GM12878 (cell line): ENCODE measurements at regions not wholly inside any gene's neighbourhood (a gene's known extent, or its start where the extent isn't known, plus 50 kb on each side); places are given as distances from the start of the nearest gene placed in this dataset.

Experiments used
- ATAC-seq: fragments of 200-7000 bp; cut with Tn5 transposase; 3 replicates; pipeline ENCODE4 v1.9.1; 2020; ENCODE audit warnings: mild to moderate bottlenecking, moderate library complexity
- BruUV-seq: library from RNA; stranded (reverse); fragments of 400-500 nt; replicated peaks from 2 replicates; lab custom pipeline; 2021; lab: Mats Ljungman, UMichigan
- CTCF ChIA-PET: fragments of 300-600 bp; sonication (Branson Sonifier 250); formaldehyde crosslinking; extraction: SDS; loops from one replicate; lab custom pipeline; 2021; ENCODE audit warnings: inconsistent platforms; lab: Yijun Ruan, JAX
- POLR2A ChIA-PET: fragments of 350-600 bp; formaldehyde crosslinking; extraction: SDS; loops from one replicate; lab custom pipeline; 2021; ENCODE audit warnings: inconsistent platforms; lab: Charles Lee
- RAD21 ChIA-PET: fragments of 300-600 bp; sonication (Branson Sonifier 250); formaldehyde crosslinking; loops from one replicate; lab custom pipeline; 2023; ENCODE audit warnings: antibody characterized with exemption; ENCODE audit not compliant: unreplicated experiment; lab: Charles Lee
- SMC1A ChIA-PET: fragments of 300-600 bp; sonication (Branson Sonifier 250); formaldehyde crosslinking; loops from one replicate; lab custom pipeline; 2023; ENCODE audit not compliant: unreplicated experiment, uncharacterized antibody; lab: Charles Lee
- DNase-seq: peaks from one replicate; pipeline ENCODE4 v3.0.0-alpha.2; 2011; ENCODE audit warnings: low read depth, low spot score
- FAIRE-seq: peaks from 3 replicates; lab custom pipeline; 2011; peaks lifted over from hg19 to GRCh38; lab: Jason Lieb, UNC
- H2AFZ ChIP-seq: 2 replicates; pipeline ENCODE4 v1.6.0; 2011; ENCODE audit warnings: low read depth, low read length, control low read depth; ENCODE audit not compliant: control insufficient read depth
- H3K27ac ChIP-seq: 2 replicates; pipeline ENCODE4 v1.5.1; 2011; ENCODE audit warnings: control low read depth; ENCODE audit not compliant: control insufficient read depth, insufficient read depth
- H3K27me3 ChIP-seq, 2 experiments: replicated peaks in 1 of 2; 2 replicates each; pipeline versions ENCODE4 v1.6.0 to v1.6.1; 2011; ENCODE audit warnings: low read length in 1 of 2; ENCODE audit not compliant: control insufficient read depth in 2 of 2, insufficient read depth in 2 of 2
- H3K36me3 ChIP-seq, 2 experiments: 2 replicates each; pipeline ENCODE4 v1.5.1; 2011; ENCODE audit warnings: low read length in 1 of 2; ENCODE audit not compliant: control insufficient read depth in 2 of 2, insufficient read depth in 2 of 2
- H3K4me1 ChIP-seq: 2 replicates; pipeline ENCODE4 v1.6.1; 2011; ENCODE audit warnings: mild to moderate bottlenecking, low read length, moderate library complexity, mixed read lengths; ENCODE audit not compliant: control insufficient read depth, insufficient read depth
- H3K4me2 ChIP-seq: 2 replicates; pipeline ENCODE4 v1.6.0; 2011; ENCODE audit warnings: control low read depth; ENCODE audit not compliant: control insufficient read depth, insufficient read depth
- H3K4me3 ChIP-seq: fragments of 200-600 bp; sonication (generic); 2 replicates; pipeline ENCODE4 v1.5.1; 2016
- H3K79me2 ChIP-seq: 2 replicates; pipeline ENCODE4 v1.6.0; 2011; ENCODE audit warnings: low read length; ENCODE audit not compliant: control insufficient read depth, insufficient read depth
- H3K9ac ChIP-seq: 2 replicates; pipeline ENCODE4 v1.8.0; 2011; ENCODE audit warnings: low read length, control low read depth, mixed read lengths; ENCODE audit not compliant: control insufficient read depth, insufficient read depth
- H3K9me3 ChIP-seq: replicated peaks from 3 replicates; pipeline ENCODE4 v1.5.1; 2011; ENCODE audit warnings: mild to moderate bottlenecking, low read length; ENCODE audit not compliant: control insufficient read depth, insufficient read depth
- H4K20me1 ChIP-seq: 2 replicates; pipeline ENCODE4 v1.6.0; 2011; ENCODE audit not compliant: control insufficient read depth, insufficient read depth
- BCLAF1 ChIP-seq: fragments of 450-650 bp; IDR thresholded peaks from 2 replicates; pipeline ENCODE4 v1.6.1; 2017; ENCODE audit warnings: antibody characterized with exemption, mild to moderate bottlenecking, moderate library complexity
- IRF4 ChIP-seq: IDR thresholded peaks from 2 replicates; pipeline ENCODE4 v1.6.1; 2011; ENCODE audit warnings: low read depth, low read length
- KAT2A ChIP-seq: conservative IDR thresholded peaks from 2 replicates; pipeline ENCODE4 v1.6.1; 2011; ENCODE audit warnings: low read depth, low read length; ENCODE audit not compliant: control insufficient read depth
- SREBF1 ChIP-seq: IDR thresholded peaks from 2 replicates; pipeline ENCODE4 v1.6.1; 2012; ENCODE audit warnings: mild to moderate bottlenecking, low read length
- ZBTB40 ChIP-seq: fragments of 450-650 bp; IDR thresholded peaks from 2 replicates; pipeline ENCODE4 v1.6.1; 2016; ENCODE audit warnings: mild to moderate bottlenecking, moderate library complexity, borderline replicate concordance
- WGBS: methylation state at CpG from one replicate; pipeline ENCODE4 v1.1.6; 2016; ENCODE audit warnings: low lambda C conversion rate; ENCODE audit not compliant: insufficient replicate concordance, insufficient coverage; ENCODE audit errors: missing lambda C conversion rate; 5-methylcytosine and 5-hydroxymethylcytosine counted together
- in situ Hi-C: fragments of 300-500 bp; cut with MboI; formaldehyde crosslinking; loops from 9 replicates; pipeline ENCODE4 v1.14.3; 2018; ENCODE audit warnings: mixed read lengths
- intact Hi-C: fragments of 100-400 bp; cut with micrococcal nuclease; formaldehyde crosslinking; loops from one replicate; pipeline ENCODE4 v1.14.2; 2022; ENCODE audit not compliant: unreplicated experiment
- TF ChIP-seq, protein P1 (sequence below): fragments of 450-650 bp; formaldehyde crosslinking; IDR thresholded peaks from 2 replicates; pipeline ENCODE4 v1.4.0; 2020; ENCODE audit warnings: mild to moderate bottlenecking, moderate library complexity
- TF ChIP-seq, protein P2 (sequence below): fragments of 450-650 bp; IDR thresholded peaks from 2 replicates; pipeline ENCODE4 v1.6.1; 2017; ENCODE audit warnings: mild to moderate bottlenecking, low read depth, inconsistent platforms; ENCODE audit not compliant: poor library complexity, severe bottlenecking

DNA sequence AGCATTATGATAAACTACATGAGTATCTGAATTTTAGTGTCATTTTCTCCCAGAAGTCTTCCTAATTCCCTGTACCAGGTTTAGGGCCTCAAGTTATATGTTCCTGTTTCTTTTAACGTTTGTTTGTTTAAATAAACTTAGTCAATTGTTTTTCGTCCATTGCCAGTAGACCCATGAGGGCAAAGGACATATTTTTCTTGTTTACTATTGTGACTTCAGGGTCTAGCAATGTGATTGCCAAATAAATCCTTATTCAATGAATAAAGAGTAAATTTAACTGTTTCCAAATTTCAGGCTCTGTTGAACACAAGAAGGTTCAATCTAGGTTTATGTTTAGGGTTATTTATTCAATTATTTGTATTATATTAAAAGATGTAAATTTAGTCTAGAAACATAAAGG lies 391.6 kb upstream of the MGAT4C start:
- no peak overlapping the region for H2AFZ ChIP-seq
- TF ChIP-seq IRF4 (no peak), ZBTB40 (no peak), SREBF1 (no peak), BCLAF1 (no peak), KAT2A (no peak)
- TF ChIP-seq, protein P1, sequence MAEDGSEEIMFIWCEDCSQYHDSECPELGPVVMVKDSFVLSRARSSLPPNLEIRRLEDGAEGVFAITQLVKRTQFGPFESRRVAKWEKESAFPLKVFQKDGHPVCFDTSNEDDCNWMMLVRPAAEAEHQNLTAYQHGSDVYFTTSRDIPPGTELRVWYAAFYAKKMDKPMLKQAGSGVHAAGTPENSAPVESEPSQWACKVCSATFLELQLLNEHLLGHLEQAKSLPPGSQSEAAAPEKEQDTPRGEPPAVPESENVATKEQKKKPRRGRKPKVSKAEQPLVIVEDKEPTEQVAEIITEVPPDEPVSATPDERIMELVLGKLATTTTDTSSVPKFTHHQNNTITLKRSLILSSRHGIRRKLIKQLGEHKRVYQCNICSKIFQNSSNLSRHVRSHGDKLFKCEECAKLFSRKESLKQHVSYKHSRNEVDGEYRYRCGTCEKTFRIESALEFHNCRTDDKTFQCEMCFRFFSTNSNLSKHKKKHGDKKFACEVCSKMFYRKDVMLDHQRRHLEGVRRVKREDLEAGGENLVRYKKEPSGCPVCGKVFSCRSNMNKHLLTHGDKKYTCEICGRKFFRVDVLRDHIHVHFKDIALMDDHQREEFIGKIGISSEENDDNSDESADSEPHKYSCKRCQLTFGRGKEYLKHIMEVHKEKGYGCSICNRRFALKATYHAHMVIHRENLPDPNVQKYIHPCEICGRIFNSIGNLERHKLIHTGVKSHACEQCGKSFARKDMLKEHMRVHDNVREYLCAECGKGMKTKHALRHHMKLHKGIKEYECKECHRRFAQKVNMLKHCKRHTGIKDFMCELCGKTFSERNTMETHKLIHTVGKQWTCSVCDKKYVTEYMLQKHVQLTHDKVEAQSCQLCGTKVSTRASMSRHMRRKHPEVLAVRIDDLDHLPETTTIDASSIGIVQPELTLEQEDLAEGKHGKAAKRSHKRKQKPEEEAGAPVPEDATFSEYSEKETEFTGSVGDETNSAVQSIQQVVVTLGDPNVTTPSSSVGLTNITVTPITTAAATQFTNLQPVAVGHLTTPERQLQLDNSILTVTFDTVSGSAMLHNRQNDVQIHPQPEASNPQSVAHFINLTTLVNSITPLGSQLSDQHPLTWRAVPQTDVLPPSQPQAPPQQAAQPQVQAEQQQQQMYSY (CRISPR knock-in tag): no peak
- TF ChIP-seq, protein P2, sequence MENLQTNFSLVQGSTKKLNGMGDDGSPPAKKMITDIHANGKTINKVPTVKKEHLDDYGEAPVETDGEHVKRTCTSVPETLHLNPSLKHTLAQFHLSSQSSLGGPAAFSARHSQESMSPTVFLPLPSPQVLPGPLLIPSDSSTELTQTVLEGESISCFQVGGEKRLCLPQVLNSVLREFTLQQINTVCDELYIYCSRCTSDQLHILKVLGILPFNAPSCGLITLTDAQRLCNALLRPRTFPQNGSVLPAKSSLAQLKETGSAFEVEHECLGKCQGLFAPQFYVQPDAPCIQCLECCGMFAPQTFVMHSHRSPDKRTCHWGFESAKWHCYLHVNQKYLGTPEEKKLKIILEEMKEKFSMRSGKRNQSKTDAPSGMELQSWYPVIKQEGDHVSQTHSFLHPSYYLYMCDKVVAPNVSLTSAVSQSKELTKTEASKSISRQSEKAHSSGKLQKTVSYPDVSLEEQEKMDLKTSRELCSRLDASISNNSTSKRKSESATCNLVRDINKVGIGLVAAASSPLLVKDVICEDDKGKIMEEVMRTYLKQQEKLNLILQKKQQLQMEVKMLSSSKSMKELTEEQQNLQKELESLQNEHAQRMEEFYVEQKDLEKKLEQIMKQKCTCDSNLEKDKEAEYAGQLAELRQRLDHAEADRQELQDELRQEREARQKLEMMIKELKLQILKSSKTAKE: no peak

More for the DNA sequence above, 391.6 kb upstream of the MGAT4C start:
- CTCF ChIA-PET: no interaction called here
- SMC1A ChIA-PET: no interaction called here
- in situ Hi-C loops (no loop called here), intact Hi-C loops (no loop called here)
- H3K36me3 ChIP-seq: no peaks in the 10 kb centered on the region
- RAD21 ChIA-PET: no interaction called here
- no peaks in the 10 kb centered on the region for H3K4me1 ChIP-seq
- POLR2A ChIA-PET: no interaction called here
- H3K27me3 ChIP-seq: no peaks in the 10 kb centered on the region
- H3K27ac ChIP-seq: no peak overlapping the region
- FAIRE-seq (no peak), ATAC-seq (no peak), DNase-seq (no peak)
- no TSS peak for BruUV-seq
- no peak overlapping the region for H3K4me2 ChIP-seq
- WGBS: 8% methylated on average over 2 of the region's 2 CpGs
- H3K9ac ChIP-seq: no peak overlapping the region
- H3K79me2 ChIP-seq: no peaks in the 10 kb centered on the region
- H4K20me1 ChIP-seq: no peaks in the 10 kb centered on the region
- no peak overlapping the region for H3K4me3 ChIP-seq
- H3K9me3 ChIP-seq: no peaks in the 10 kb centered on the region
